Activated CD4-positive, CD25-positive, alpha-beta regulatory T cell (primary cell): ENCODE measurements at regions not wholly inside any gene's neighbourhood (a gene's known extent, or its start where the extent isn't known, plus 50 kb on each side); places are given as distances from the start of the nearest gene placed in this dataset.

Experiments used
- DNase-seq, 4 experiments: peaks; one replicate each; lab custom pipeline; 2025; lab: John Stamatoyannopoulos, UW

GRCh38 chr15:47570881-47571640, 146.2 kb upstream of the SEMA6D start:
- DNase-seq: no peak

- no peak for DNase-seq
Observed at GRCh38 chr15:47573673-47574072, 143.6 kb upstream of the SEMA6D start.

- DNase-seq: no peak
Observed at GRCh38 chr15:47577000-47577399, 140.3 kb upstream of the SEMA6D start.

DNA sequence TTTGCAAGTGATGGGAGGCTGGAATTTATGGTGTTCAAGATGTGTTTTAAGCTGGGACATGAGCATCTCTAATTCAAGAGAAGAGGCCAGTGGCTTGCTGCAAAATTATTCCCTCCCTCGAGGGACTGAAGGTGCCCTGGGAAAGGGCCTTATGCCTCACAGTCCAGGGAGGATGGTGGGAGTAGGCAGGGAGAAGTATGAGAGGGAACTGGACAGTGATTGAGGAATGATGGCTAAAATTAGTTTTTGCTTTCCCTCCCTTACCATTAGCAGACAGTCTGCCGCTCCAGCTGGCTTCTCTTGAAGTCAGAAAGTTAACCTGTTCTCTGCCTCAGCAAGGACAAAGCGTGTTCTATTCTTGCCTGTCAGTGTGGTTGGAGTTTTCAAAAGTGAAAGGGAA, 139.8 kb upstream of the SEMA6D start:
- no peak for DNase-seq

- DNase-seq: no peak
Observed at GRCh38 chr15:47582233-47582632, 135.1 kb upstream of the SEMA6D start.

GRCh38 chr15:47584316-47584715, 133.0 kb upstream of the SEMA6D start:
- no peak for DNase-seq

DNA sequence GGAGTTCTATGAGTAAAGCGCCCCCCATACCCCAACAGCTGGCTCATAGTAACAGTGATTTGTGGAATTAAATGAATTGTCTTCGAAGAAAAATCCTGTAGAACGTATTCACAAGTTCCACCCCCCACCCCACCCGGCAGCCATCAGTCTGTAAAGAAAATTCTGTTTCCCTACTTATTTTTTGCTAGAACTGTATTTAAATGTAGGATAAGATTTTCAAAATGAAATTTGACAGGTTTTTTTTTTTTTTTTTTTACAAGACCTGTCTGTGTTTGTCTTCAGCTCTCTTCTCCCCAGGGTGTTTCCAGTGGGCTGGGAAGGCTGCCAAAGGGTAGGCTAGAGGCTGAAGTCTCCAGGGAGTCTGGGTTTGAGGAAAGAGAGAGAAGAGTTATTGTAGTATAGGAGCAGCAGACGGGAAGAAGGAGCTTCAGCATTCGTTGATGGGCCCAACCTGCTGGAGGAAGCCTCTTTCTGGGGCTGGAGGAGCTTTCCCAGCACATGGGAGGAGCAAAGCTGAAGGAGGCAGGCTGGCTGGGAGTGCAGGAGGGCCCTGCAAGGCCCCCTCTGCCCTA, 130.6 kb upstream of the SEMA6D start:
- DNase-seq: no peak

DNA sequence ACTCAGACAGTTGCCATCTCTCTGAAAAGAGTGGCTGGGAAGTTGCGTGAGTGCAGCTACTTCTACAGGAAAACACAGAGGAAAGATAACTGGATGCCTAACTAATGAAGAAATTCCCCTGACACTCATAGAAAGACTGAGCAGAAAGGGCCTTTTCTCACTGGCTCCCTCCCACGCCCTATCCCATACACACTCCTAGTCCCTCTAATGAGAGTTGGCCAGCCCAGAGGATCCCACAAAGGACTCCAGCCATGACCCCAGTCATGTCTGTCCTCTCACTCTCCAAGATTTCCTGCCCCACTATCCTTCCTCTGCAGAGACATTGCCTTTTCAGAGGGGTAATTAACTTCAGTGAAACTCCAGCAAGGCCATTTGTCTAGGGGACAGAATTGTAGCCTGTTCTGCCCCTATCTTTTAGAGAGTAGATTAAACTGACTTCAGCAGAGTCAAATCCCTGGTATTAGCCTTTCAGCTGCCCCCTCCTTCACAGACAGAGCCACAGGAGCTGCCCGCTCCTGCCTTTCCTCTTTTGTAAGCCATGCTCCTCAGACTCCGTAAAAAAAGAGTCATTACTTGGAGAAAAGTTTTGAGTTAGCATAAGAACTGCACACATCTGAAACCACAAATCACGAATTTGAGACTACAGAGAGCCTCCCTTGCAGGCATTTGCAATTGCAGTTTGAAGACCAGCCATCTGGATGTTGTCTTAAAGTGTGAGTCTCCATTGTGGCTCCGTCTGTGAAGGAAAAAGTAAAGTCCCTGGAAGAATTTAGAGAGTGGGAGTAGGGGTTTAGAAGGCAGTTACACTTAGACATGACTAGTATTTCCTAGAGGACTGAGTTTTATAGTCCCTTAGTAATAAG, 129.1 kb upstream of the SEMA6D start:
- DNase-seq: no peak

DNA sequence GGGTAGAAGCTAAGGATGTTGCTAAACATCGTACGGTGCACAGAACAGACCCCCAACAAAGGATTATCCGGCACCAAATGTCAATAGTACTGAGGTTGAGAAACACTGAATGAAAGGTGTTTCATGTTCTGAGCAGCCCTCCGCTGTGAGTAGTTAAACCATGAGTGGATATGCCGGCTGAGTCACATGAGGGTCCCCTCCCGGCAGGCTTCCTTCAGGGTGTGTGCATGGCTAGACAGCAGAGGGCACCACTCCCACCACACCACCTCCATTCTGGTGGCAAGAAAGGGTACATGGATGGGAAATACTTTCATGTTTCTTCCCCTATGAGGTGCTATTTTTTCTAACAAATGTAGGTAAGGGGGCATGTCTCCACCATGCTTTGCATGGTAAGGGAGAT, 128.3 kb upstream of the SEMA6D start:
- no peak for DNase-seq

DNA sequence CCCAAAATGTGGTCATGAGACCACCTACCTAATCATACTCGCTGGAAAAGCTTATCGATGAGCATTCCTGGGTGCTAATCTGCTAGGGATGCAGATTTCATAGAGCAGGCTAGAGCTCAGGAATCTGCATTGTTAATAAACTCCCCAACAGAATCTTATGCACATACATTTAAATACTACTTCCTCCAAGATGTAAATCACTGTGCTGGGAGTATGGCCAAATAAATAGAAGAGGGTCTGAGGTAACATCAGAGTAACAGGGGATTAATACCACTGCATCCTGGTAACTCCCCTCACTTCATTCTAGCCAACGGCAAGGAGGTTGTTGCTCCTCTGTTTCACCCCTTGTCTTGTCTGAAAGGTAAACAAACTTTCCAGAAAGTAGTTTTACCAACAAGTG, 118.3 kb upstream of the SEMA6D start:
- no peak for DNase-seq

DNA sequence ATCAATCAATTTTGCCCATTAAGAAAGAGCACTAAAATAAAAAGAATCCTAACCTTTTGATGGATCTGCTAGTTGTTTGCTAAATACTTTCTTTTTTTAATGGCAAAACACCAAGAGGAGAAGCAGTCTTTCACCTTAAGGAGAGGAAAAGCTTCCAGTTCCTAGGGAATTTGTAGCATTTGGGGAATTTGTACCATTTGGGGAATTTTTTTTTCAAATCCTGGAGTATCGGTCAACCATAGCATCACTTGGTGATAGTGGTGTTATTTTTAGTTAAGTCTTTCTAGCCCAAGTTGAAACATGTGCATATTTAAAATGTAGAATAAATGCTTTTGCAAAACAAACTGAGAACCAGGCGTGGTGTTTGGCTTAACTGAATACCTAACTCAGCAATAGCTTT, 117.5 kb upstream of the SEMA6D start:
- no peak for DNase-seq

DNA sequence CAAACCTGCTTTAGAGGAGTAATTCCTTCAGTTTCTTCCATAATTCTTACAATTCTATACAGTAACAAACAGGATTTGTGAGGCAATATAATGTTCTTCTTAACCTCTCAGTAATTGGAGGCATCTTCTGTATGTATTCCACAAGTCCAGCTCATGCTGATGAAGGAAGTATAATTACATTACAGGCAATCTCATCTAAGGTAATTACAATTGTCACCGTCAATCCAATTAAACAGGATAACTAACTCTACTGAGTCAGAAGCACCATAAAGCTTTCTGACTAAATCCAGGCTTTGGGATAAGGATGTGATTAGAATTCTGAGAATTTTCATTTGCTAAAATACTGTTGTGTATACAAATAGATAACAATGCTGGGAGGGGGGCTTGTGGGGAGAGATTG, 115.2 kb upstream of the SEMA6D start:
- DNase-seq: no peak

GRCh38 chr15:47603026-47603425, 114.3 kb upstream of the SEMA6D start:
- DNase-seq: no peak

GRCh38 chr15:47607695-47608094, 109.6 kb upstream of the SEMA6D start:
- DNase-seq: no peak

GRCh38 chr15:47609693-47610092, 107.6 kb upstream of the SEMA6D start:
- no peak for DNase-seq

DNA sequence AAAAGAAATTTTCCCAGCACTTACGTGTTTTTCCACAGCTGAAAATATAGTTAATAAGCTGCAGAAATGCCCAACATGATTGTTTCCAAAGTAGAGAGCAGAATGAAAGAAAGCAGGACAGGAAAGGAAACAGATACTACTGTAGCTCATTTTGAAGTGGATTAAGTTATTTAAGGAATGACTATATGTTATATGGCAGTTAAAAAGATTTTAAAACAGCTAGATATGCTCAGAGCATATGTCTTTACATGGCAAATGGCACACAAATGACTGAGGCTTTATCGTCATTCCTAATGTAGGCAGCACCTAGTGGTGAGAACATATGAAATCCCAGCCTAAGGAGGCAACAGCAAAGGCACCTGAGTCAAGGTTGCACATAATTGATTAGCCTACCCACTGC, 106.6 kb upstream of the SEMA6D start:
- DNase-seq: no peak

GRCh38 chr15:47614360-47615011, 102.8 kb upstream of the SEMA6D start:
- no peak for DNase-seq

- DNase-seq: no peak
Observed at GRCh38 chr15:47616876-47617275, 100.4 kb upstream of the SEMA6D start.

DNA sequence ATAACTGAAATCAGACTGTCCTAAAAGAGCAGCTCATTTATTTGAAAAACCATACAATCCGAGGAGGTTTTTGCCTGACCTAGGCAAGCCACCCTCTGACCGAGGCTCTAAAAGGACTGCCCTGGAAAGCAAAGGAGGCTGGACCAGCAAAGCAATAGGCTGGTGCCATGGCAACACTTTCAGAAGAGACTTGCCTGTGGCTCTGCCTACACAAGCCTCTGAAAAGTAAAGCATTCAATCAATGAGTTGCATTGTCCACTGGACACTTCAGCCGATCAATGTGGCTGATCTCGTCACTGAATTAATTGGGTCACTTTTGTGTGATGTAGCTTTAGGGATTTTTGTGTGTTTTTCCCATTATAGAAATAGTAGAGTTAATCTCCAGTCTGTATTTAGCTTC, 99.1 kb upstream of the SEMA6D start:
- no peak for DNase-seq

GRCh38 chr15:47620960-47621681, 96.2 kb upstream of the SEMA6D start:
- no peak for DNase-seq

- no peak for DNase-seq
Observed at GRCh38 chr15:47622055-47622454, 95.2 kb upstream of the SEMA6D start.

GRCh38 chr15:47624503-47624902, 92.8 kb upstream of the SEMA6D start:
- no peak for DNase-seq
